ENCODE measurements at regions not wholly inside any gene's neighbourhood (a gene's known extent, or its start where the extent isn't known, plus 50 kb on each side); places are given as distances from the start of the nearest gene placed in this dataset.

DNA sequence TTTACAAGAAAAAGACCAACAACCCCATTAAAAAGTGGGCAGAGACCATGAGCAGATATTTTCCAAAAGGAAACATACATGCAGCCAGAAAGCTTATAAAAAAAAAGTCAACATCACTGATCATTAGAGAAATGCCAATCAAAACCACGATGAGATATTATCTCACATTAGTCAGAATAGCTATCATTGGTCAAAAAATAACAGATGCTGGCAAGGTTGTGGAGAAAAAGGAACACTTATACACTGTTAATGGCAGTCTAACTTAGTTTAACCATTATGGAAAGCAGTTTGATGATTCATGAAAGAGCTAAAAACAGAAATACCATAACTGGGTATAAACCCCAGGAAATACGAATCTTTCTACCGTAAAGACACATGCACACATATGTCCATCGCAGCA lies 76.3 kb downstream of the SUCNR1 start:
- Histone ChIP-seq H3K9me3 (no peaks in the 10 kb centered on the region), H3K36me3 (no peaks in the 10 kb centered on the region), H3K4me1 (no peaks in the 10 kb centered on the region), H3K4me3 (no peak overlapping the region), H3K27ac (no peak overlapping the region), H3K27me3 (no peaks in the 10 kb centered on the region)
- WGBS, 2 donors, result 94 to 95% methylated on average over 4 of the region's 4 CpGs
- no peak for DNase-seq
- TF ChIP-seq POLR2A (IDR thresholded peaks at IDR 0.05), result no peak
- TF ChIP-seq EP300 (IDR thresholded peaks at IDR 0.05), result no peak
- no peak for TF ChIP-seq POLR2AphosphoS5 (IDR thresholded peaks at IDR 0.05)
- TF ChIP-seq CTCF (IDR thresholded peaks at IDR 0.05), result no peak
- intact Hi-C loops (cut with DNase I), result no loop called here

DNA sequence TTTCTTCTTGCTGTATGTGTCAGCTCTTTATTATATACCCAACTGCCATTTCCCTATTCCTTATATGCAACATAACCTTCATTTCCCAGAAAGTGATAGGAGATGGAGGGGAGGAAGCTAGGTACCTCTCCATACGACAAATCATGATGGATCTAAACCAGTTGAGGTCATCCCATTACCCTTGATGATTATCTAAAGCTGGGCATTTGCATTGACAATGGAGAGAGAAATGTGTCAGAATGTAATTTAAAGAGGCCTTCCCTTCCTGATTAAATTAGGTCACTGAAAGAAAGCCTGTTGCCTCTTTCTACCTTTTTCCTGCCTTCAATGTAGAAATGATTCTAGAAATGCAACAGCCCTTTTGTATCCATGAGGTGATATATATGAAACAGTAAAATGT lies 81.9 kb downstream of the SUCNR1 start:
- DNase-seq, result no peak
- Histone ChIP-seq H3K27me3 (no peaks in the 10 kb centered on the region), H3K9me3 (no peaks in the 10 kb centered on the region), H3K4me3 (no peak overlapping the region), H3K36me3 (no peaks in the 10 kb centered on the region), H3K27ac (no peak overlapping the region), H3K4me1 (no peaks in the 10 kb centered on the region)
- WGBS, 2 donors, result 89 to 94% methylated on average over 1 of the region's 1 CpG
- intact Hi-C loops (cut with DNase I), result no loop called here
- TF ChIP-seq CTCF (IDR thresholded peaks at IDR 0.05) (no peak), POLR2A (IDR thresholded peaks at IDR 0.05) (no peak), POLR2AphosphoS5 (IDR thresholded peaks at IDR 0.05) (no peak), EP300 (IDR thresholded peaks at IDR 0.05) (no peak)

DNA sequence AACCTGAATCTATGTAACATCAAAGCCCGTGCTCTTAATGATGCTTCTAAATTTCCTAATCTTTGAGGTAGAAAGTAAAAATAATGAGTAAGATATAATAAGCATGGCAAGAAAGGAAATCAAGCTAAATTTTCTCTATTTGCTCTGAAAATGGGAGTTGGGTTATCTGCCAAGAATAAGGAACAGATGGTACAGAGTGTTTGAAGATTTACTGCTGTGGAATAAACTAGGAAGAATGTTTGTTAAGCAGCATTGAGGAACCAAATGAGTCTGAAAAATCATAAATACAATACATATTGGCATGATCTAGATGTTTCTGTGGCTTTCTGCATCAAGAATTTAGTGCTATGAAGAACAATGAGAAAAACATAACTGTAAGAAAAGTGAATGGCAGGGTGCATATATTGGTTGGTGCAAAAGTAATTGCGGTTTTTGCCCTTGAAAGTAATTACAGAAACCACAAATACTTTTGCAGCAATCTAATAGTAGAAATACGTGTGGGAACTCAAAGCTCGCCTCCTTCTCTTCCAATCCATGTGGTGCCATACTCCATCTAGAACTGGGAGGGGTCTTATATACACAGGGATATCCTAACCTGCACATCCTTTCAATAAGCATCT lies 87.6 kb downstream of the SUCNR1 start:
- H3K36me3 ChIP-seq, result no peaks in the 10 kb centered on the region
- no peak overlapping the region for H3K27ac ChIP-seq
- WGBS, 2 donors, result 84 to 90% methylated on average over 4 of the region's 4 CpGs
- H3K9me3 ChIP-seq, result no peaks in the 10 kb centered on the region
- intact Hi-C loops (cut with DNase I), result no loop called here
- H3K4me3 ChIP-seq, result no peak overlapping the region
- H3K27me3 ChIP-seq, result no peaks in the 10 kb centered on the region
- no peak for TF ChIP-seq POLR2A (IDR thresholded peaks at IDR 0.05)
- TF ChIP-seq POLR2AphosphoS5 (IDR thresholded peaks at IDR 0.05), result no peak
- no peak for TF ChIP-seq EP300 (IDR thresholded peaks at IDR 0.05)
- TF ChIP-seq CTCF (IDR thresholded peaks at IDR 0.05), result no peak
- no peaks in the 10 kb centered on the region for H3K4me1 ChIP-seq
- no peak for DNase-seq

- no peaks in the 10 kb centered on the region for H3K36me3 ChIP-seq
- H3K27me3 ChIP-seq, result no peaks in the 10 kb centered on the region
- intact Hi-C loops (cut with DNase I), result no loop called here
- no peaks in the 10 kb centered on the region for H3K4me1 ChIP-seq
- H3K4me3 ChIP-seq, result no peak overlapping the region
- no peaks in the 10 kb centered on the region for H3K9me3 ChIP-seq
- WGBS, 2 donors, result 80 to 94% methylated on average over 1 of the region's 1 CpG
- H3K27ac ChIP-seq, result no peak overlapping the region
- no peak for DNase-seq
- TF ChIP-seq POLR2A (IDR thresholded peaks at IDR 0.05) (no peak), POLR2AphosphoS5 (IDR thresholded peaks at IDR 0.05) (no peak), CTCF (IDR thresholded peaks at IDR 0.05) (no peak), EP300 (IDR thresholded peaks at IDR 0.05) (no peak)
Observed at GRCh38 chr3:151962352-151962751, 88.9 kb downstream of the SUCNR1 start.

DNA sequence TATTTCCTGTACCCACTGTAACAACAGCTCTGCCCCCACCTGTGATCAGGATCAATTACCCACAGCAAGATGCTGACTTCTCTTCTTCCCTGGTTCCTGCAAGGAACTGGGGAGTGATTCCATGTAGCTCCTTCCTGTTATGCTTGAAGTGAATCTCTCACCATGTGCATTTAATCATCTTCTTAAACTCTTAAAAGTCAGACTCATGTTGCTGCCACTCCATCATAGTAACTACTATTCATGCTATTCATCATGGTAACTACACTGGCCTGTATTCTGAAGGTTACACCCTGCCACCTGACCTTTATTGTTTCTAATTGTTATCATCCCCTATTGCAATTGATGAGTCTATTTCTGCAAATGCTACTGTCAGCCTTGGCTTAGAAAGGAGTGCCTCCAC lies 89.5 kb downstream of the SUCNR1 start:
- H3K4me3 ChIP-seq, result no peak overlapping the region
- TF ChIP-seq POLR2A (IDR thresholded peaks at IDR 0.05), result no peak
- no peak for TF ChIP-seq CTCF (IDR thresholded peaks at IDR 0.05)
- no peak for TF ChIP-seq EP300 (IDR thresholded peaks at IDR 0.05)
- TF ChIP-seq POLR2AphosphoS5 (IDR thresholded peaks at IDR 0.05), result no peak

More for the DNA sequence above, 89.5 kb downstream of the SUCNR1 start:
- no peaks in the 10 kb centered on the region for H3K27me3 ChIP-seq
- H3K36me3 ChIP-seq, result no peaks in the 10 kb centered on the region
- no peak overlapping the region for H3K27ac ChIP-seq
- intact Hi-C loops (cut with DNase I), result no loop called here
- no peak for DNase-seq
- no peaks in the 10 kb centered on the region for H3K4me1 ChIP-seq
- H3K9me3 ChIP-seq, result no peaks in the 10 kb centered on the region
